Left ventricle myocardium inferior (tissue), 1 donor: ENCODE measurements at regions not wholly inside any gene's neighbourhood (a gene's known extent, or its start where the extent isn't known, plus 50 kb on each side); places are given as distances from the start of the nearest gene placed in this dataset.
A peak's percentile ranks its signal among the peaks of the same experiment; 100 is the strongest.

Experiments used
- DNase-seq: peaks from one replicate; pipeline ENCODE4 v3.0.0-alpha.2; 2020
- H3K27ac ChIP-seq: fragments of 200-600 bp; replicated peaks from 2 replicates; pipeline ENCODE4 v1.8.0; 2021
- H3K27me3 ChIP-seq: fragments of 200-600 bp; 2 replicates; pipeline ENCODE4 v1.8.0; 2021; ENCODE audit warnings: low read depth
- H3K36me3 ChIP-seq: fragments of 200-600 bp; 2 replicates; pipeline ENCODE4 v1.8.0; 2021
- H3K4me1 ChIP-seq: fragments of 200-600 bp; 2 replicates; pipeline ENCODE4 v1.8.0; 2021
- H3K4me3 ChIP-seq: fragments of 200-600 bp; 2 replicates; pipeline ENCODE4 v1.8.0; 2021; ENCODE audit warnings: mild to moderate bottlenecking, moderate library complexity
- H3K9me3 ChIP-seq: fragments of 200-600 bp; replicated peaks from 2 replicates; pipeline ENCODE4 v1.8.0; 2021
- CTCF ChIP-seq: fragments of 200-600 bp; IDR thresholded peaks from 2 replicates; pipeline ENCODE4 v1.8.0; 2021; ENCODE audit warnings: antibody characterized with exemption, mild to moderate bottlenecking, borderline replicate concordance
- intact Hi-C: fragments of 100-400 bp; cut with micrococcal nuclease; formaldehyde crosslinking; loops from one replicate; pipeline ENCODE4 v1.11.0; 2022
- donor health status: DM: no; HTN: yes; CAD: no; lungs with severe emphysema.

- Histone ChIP-seq H3K36me3 (no peaks in the 10 kb centered on the region), H3K4me1 (no peaks in the 10 kb centered on the region), H3K27ac (no peak overlapping the region), H3K27me3 (no peaks in the 10 kb centered on the region), H3K4me3 (no peak overlapping the region), H3K9me3 (no peaks in the 10 kb centered on the region)
- peak; percentile 37 for TF ChIP-seq CTCF
- DNase-seq, result no peak
- intact Hi-C loops, result no loop called here
Measured at GRCh38 chr3:76369170-76369569, 583.8 kb upstream of the ZNF717 start.

- Histone ChIP-seq H3K4me1 (no peaks in the 10 kb centered on the region), H3K36me3 (no peaks in the 10 kb centered on the region), H3K27me3 (no peaks in the 10 kb centered on the region), H3K27ac (no peak overlapping the region), H3K4me3 (no peak overlapping the region), H3K9me3 (no peaks in the 10 kb centered on the region)
- DNase-seq, result no peak
- no peak for TF ChIP-seq CTCF
- intact Hi-C loops, result no loop called here
Measured at GRCh38 chr3:76370749-76371520, 585.6 kb upstream of the ZNF717 start.

- no peak for TF ChIP-seq CTCF
Measured at GRCh38 chr3:76372497-76372896, 587.1 kb upstream of the ZNF717 start.

GRCh38 chr3:76377074-76377473 lies 591.7 kb upstream of the ZNF717 start:
- Histone ChIP-seq H3K4me3 (no peak overlapping the region), H3K9me3 (no peaks in the 10 kb centered on the region), H3K27me3 (no peaks in the 10 kb centered on the region), H3K27ac (no peak overlapping the region), H3K36me3 (no peaks in the 10 kb centered on the region), H3K4me1 (no peaks in the 10 kb centered on the region)
- no peak for TF ChIP-seq CTCF
- DNase-seq, result no peak
- intact Hi-C loops, result no loop called here

More at GRCh38 chr3:76372497-76372896, 587.1 kb upstream of the ZNF717 start:
- Histone ChIP-seq H3K4me1 (no peaks in the 10 kb centered on the region), H3K27me3 (no peaks in the 10 kb centered on the region), H3K9me3 (no peaks in the 10 kb centered on the region), H3K27ac (no peak overlapping the region), H3K4me3 (no peak overlapping the region), H3K36me3 (no peaks in the 10 kb centered on the region)
- DNase-seq, result no peak
- intact Hi-C loops, result no loop called here

GRCh38 chr3:76378789-76379188 lies 593.4 kb upstream of the ZNF717 start:
- H3K4me1 ChIP-seq, result peaks cover 4% of the 10 kb centered on the region
- no peaks in the 10 kb centered on the region for H3K9me3 ChIP-seq
- no peak overlapping the region for H3K27ac ChIP-seq
- no peak for TF ChIP-seq CTCF
- H3K4me3 ChIP-seq, result no peak overlapping the region
- no peak for DNase-seq
- H3K36me3 ChIP-seq, result no peaks in the 10 kb centered on the region
- intact Hi-C loops, result no loop called here
- H3K27me3 ChIP-seq, result no peaks in the 10 kb centered on the region
